H1 (cell line): ENCODE measurements at regions not wholly inside any gene's neighbourhood (a gene's known extent, or its start where the extent isn't known, plus 50 kb on each side); places are given as distances from the start of the nearest gene placed in this dataset.

Experiments
- CEBPB ChIP-seq: IDR thresholded peaks from 2 replicates; pipeline ENCODE4 v1.6.1; 2012; ENCODE audit warnings: low read depth, low read length
- CREB1 ChIP-seq: IDR thresholded peaks from 2 replicates; pipeline ENCODE4 v1.6.1; 2012; ENCODE audit warnings: inconsistent platforms
- CTCF ChIP-seq, 3 experiments: IDR thresholded peaks; 1 replicate in 2 of 3; 2 replicates in 1 of 3; pipeline versions ENCODE4 v1.5.1 to v1.6.1; 2011; ENCODE audit warnings: low read length in 3 of 3, mild to moderate bottlenecking in 3 of 3, inconsistent platforms in 2 of 3, low read depth in 1 of 3, moderate library complexity in 1 of 3; ENCODE audit not compliant: insufficient read depth in 1 of 3; ENCODE audit errors: control extremely low read depth in 1 of 3
- EZH2 ChIP-seq: fragments of 200-600 bp; sonication (generic); IDR thresholded peaks from 2 replicates; pipeline ENCODE4 v1.7.1; 2012; ENCODE audit warnings: low read depth, mild to moderate bottlenecking, moderate library complexity, low read length, inconsistent platforms; ENCODE audit not compliant: severe bottlenecking
- GABPA ChIP-seq: IDR thresholded peaks from 2 replicates; pipeline ENCODE4 v1.6.1; 2011; ENCODE audit warnings: mild to moderate bottlenecking, low read length, moderate library complexity, borderline replicate concordance; ENCODE audit not compliant: insufficient read depth
- KDM5A ChIP-seq: fragments of 200-600 bp; IDR thresholded peaks from 2 replicates; pipeline ENCODE4 v1.7.1; 2012; ENCODE audit warnings: mild to moderate bottlenecking, low read length, inconsistent platforms, mixed read lengths
- POLR2A ChIP-seq, 2 experiments: IDR thresholded peaks; 1 replicate in 1 of 2; 2 replicates in 1 of 2; pipeline ENCODE4 v1.6.1; 2011; ENCODE audit warnings: low read depth in 2 of 2, low read length in 2 of 2, mild to moderate bottlenecking in 2 of 2; ENCODE audit errors: control extremely low read depth in 1 of 2
- SAP30 ChIP-seq: fragments of 300-600 bp; sonication (generic); IDR thresholded peaks from 2 replicates; pipeline ENCODE4 v1.7.1; 2012; ENCODE audit warnings: low read length, moderate library complexity, mild to moderate bottlenecking, inconsistent platforms; ENCODE audit not compliant: insufficient read depth, insufficient replicate concordance
- YY1 ChIP-seq: IDR thresholded peaks from 2 replicates; pipeline ENCODE4 v1.6.1; 2011; ENCODE audit warnings: low read depth, mild to moderate bottlenecking, low read length

GRCh38 chr14:65826946-65827345 is 414.4 kb downstream of the FUT8 start:
- TF ChIP-seq CTCF (IDR thresholded peaks at IDR 0.05; ENCODE audit: control extremely low read depth in 1 of 3, insufficient read depth in 1 of 3, low read depth in 1 of 3, low read length in 3 of 3), result no peak
- no peak for TF ChIP-seq YY1
- no peak for TF ChIP-seq SAP30
- TF ChIP-seq CREB1, result no peak
- TF ChIP-seq GABPA, result no peak
- TF ChIP-seq POLR2A (IDR thresholded peaks at IDR 0.05; ENCODE audit: control extremely low read depth in 1 of 2, low read depth in 2 of 2, low read length in 2 of 2), result no peak
- TF ChIP-seq KDM5A, result no peak
- no peak for TF ChIP-seq EZH2
- TF ChIP-seq CEBPB, result no peak
